ENCODE measurements at regions not wholly inside any gene's neighbourhood (a gene's known extent, or its start where the extent isn't known, plus 50 kb on each side); places are given as distances from the start of the nearest gene placed in this dataset.

DNA sequence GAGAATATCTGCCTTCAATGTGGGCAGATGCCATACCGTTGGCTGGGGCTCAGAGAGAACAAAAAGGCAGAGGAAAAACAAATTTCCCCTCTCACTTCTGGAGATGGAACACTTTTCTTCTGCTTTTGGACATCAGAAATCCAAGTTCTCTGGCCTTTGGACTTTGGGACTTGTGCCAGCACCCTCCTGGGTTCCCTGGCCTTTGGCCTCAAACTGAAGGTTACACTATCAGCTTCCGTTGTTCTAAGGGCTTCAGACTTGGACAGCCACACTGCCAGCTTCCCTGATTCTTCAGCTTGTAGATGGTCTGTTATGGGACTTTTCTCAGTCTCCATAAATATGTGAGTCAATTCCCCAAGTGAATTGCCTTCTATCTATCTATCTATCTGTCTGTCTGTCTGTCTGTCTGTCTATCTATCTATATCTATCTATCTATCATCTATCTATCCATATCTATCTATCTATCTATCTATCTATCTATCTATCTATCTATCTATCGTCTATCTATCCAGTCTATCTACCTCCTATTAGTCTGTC is 778.1 kb upstream of the TMPRSS15 start:
- TF ChIP-seq CTCF (IDR thresholded peaks at IDR 0.05; ENCODE audit: insufficient read depth, low read depth, low read length), result no peak
- no peak for TF ChIP-seq EZH2 (IDR thresholded peaks at IDR 0.05; ENCODE audit: insufficient read depth, low read length)

Data from astrocyte (in vitro differentiated cells and primary cell).